GM19025 (cell line): ENCODE measurements at regions not wholly inside any gene's neighbourhood (a gene's known extent, or its start where the extent isn't known, plus 50 kb on each side); places are given as distances from the start of the nearest gene placed in this dataset.

Experiments used
- ATAC-seq: cut with Tn5 transposase; IDR thresholded peaks from one replicate; pipeline ENCODE4 v1.9.1; 2021; ENCODE audit warnings: mild to moderate bottlenecking, low read depth, moderate library complexity; ENCODE audit not compliant: unreplicated experiment

DNA sequence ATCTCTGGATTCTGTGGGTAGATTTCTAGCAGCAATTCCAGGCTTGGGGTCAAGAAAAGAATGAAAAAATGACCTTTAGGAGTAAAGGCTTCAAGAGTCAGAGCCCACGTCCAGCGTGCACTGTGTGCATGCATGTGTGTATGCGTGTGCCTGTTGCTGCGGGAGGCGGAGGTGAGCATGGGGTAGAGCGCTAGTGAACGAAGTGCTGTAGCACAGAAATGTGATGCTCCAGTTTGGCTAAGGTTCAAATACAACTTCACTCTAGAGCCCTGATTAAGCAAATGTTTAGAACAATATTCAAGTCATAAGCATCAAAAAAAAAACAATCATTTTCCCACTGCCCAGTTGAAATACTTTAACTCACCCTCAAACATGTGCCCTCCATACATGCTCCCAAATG is 403.9 kb downstream of the ZNF608 start:
- ATAC-seq, result no peak

DNA sequence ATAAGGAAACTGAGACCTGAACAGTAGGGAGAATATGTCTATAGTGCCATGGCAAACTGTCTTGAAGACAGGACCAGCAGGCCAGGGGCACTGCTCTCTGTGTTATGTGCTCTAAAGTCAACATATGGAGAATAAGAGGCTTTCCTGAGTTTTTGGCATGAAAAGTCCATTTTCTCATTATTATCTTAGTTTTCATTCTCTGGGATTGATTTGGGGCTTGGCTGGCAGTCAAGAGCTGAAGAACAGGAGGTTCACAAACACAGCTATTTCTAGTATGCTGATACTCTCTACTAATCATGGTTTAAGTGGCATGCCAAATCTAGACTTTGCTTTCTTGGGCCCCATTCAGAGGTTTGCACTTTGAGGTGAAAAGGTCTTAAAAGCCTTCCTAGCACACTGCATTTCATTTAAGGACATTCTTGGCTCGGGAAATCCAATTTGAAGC is 404.4 kb downstream of the ZNF608 start:
- no peak for ATAC-seq

DNA sequence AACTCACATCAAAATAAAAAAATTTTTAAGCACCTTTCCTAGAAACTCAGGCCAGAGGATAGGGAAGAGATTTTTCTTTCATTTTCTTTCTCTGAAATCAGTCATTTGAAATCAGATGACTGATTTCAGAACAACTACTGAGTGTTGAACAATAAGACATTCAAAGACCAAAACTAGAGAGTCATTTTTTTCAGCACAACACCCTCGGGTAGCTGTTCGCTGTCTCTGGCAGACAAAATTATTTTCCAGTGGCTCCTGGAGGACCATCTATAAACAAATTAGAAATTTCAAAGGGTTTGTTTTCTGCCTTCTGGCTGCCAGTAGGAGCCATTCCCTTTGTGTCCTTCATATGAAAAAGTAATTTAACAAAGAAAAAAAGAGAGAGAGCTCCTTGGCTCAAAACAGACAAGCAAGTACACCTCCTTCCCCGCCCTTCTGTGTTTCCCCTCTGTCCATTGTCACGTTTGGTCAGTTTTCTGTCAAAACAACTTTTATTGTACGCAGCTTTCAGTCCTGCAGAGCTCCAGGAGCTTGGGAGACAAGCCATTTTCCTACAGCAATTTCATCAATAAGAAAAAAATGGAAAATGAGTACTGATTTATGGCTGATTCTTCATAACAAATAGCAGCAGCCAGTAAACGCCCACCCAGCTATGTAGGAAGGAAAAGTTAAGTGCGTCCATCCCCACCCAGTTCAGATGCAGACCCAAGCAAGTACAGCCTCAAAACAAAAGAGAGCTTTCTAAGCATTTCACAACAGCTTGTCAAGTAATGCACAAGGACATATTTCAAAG is 405.2 kb downstream of the ZNF608 start:
- ATAC-seq, result no peak

DNA sequence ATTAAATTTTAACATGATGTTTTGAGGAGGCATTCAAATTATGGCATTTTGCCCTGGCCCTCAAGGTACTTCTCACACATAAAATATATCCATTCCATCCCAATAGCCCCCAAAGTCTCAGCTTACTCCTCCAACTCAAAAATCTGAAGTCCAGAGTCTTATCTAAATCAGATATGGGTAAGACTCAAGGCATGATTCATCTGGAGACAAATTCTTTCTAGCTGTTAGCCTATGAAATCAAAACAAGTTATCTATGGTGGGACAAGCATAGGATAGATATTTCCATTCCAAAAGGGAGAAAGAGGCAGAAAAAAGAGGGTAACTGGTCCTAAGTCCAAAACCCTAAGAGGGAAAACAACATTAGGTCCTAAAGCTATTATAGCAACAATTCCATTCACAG is 408.4 kb downstream of the ZNF608 start:
- ATAC-seq, result no peak

DNA sequence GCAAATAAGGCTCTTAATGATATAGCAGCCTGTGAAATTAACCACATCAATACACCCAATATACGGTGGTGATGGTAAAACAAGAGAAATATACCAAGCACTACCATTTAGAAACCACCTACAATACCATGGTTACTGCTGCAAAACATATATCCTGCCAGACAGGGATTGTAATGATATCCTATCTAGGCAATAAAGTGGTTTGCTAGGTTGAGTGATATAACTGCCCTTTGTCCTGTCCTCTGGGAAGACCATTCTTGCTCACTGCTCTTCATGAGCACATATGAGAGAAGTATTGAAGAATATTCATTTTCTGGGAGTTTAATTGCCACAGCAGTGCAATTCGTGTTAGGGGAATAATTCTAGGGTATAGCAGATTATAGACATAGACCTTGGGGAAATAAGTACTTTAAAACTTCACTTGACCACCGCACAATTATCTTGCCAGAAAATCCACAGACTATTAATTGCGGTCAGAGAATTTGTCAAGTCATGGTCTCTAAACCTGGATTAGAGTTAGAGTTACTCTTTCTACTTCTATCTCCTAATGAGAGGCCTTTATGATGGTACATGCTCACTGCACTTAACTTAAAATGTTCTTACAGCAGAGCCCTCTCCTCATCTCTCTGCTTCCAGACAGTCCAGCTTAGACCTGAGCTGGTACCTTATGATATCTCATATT is 413.0 kb downstream of the ZNF608 start:
- no peak for ATAC-seq

DNA sequence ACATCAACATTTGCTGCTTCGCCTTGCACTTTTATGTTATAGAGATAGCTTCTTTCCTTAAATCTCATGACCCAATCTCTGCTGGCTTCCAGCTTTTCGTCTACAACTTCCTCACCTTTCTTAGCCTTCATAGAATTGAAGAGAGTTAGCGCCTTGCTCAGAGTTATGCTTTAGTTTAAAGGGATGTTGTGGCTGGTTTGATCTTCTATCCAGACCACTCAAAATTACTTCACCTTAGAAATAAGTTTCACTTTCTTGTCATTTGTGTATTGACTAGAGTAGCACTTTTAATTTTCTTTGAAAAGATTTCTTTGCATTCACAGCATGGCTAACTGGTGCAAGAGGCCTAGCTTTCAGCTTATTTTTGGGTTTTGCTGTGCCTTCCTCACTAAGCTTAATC is 414.2 kb downstream of the ZNF608 start:
- no peak for ATAC-seq

DNA sequence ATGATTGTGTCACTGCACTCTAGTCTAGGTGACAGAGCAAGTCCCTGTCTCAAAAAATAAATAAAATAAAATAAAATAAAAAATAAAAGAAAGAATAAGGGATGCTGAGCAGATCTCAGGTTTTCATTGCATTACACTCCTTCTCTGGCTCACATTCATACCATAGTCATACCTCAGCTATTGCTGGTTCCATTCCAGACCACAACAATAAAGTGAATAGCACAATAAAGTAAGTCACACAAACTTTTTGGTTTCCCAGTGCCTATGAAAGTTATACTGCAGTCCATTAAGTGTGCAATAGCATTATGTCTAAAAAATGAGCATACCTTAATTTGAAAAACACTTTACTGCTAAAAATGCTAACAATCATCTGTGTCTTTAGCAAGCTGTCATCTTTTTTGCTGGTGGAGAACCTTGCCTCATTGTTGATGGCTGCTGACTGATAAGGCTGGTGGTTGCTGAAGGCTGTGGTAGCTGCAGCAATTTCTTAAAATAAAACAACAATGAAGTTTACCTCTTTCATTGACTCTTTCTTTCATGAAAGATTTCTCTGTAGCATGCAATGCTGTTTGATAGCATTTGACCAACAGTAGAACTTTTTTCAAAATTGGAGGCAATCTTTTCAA is 415.7 kb downstream of the ZNF608 start:
- no peak for ATAC-seq

DNA sequence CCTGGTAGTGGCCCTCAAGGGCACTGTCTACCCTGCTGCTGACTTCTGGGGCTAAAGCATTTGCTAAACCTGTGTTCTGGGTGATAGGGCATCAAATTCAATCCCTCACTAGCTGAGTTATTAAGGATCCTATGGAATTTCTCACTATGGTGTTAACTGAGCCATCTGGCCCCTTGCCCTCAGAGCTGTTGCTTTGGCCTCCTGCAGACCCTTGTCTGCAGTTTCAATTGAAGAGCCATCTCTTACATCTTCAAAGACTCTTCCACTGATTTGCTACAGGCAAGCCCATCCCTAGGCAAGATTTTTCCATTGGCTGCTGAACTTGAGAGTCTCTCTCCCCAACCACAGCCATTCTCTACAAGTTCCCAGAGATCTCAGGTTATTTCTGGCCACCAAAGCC is 418.2 kb downstream of the ZNF608 start:
- ATAC-seq, result no peak

DNA sequence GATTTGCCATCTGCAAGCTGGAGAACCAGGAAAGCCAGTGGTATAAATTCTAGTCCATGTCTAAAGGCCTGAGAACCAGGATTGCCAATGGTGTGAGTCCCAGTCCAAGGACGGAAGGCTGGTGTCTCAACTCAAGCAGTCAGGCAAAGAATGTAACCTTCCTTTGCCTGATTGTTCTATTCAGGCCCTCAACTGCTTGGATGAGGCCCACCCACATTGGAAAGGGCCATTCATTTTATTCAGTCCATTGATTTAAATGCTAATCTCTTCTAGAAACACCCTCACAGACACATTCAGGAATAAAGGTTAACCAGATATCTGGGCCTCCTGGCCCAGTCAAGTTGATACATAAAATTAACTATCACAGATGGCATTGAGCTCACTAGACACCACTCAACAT is 427.8 kb downstream of the ZNF608 start:
- ATAC-seq, result no peak

DNA sequence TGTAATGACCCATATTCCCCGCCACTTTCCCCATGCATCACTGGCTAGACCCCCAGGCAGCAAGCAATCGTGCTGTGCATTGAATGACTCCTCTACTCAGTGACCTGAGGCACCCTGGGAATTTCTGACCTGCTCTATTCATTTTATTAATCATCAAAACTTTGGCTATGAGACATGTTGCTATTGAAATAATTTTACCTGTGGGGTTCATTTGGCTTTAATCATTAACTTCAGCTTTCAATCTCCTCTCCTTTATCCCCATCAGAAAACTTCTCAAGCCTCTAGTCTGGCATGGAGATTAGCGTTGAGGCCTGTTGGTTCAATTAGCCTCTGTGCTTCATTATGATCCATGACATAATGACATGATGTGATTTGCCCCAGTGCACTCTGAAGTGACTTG is 429.0 kb downstream of the ZNF608 start:
- ATAC-seq, result no peak

DNA sequence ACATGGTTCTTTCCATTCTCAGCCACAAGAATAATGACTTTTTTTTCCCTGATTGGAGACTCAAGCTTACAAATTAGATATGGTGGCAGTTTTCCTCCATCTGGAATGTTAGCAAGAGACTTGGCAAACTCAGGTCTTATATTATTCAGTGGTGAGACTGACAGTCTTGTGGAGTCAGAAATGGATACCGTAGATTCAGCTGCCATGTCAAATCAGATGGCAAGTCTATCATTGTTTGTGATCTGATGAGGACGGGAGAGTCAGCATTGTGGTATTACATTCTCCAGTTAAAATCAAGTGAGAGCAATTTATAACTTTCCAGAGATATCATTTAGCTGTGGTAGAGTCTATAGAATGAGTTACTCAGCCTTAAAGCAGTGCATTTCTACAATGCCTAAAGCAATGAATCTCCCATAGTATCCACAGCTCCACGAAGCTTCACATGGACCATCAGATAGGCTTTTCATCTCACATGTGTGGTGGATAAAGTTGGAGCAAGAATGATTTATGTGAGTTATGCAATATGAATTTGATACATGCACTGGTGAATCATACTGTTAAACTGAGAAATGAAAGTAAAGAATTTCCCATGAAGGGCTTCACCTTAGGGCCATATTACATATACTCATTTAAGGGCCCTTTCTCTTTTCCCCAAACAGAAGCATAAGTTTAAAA is 430.6 kb downstream of the ZNF608 start:
- no peak for ATAC-seq

DNA sequence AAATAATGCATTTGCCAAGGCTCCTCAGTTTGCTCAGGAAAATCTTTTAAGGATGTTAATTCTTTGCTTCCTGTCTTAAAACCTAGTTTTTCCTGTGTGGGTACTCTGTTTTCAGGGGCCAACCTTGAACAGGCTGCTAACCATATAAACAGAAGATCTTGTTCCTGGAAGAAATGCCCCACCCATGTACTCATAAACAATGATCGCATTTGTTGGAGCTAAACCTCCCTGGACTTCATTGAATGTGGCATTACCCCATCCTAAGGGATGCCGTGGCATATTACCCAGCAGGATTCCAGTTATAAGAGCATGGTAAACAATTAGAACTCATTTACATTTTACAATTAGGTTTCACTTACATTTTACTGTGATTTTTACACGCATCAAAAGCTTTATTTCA is 436.0 kb downstream of the ZNF608 start:
- ATAC-seq, result no peak

DNA sequence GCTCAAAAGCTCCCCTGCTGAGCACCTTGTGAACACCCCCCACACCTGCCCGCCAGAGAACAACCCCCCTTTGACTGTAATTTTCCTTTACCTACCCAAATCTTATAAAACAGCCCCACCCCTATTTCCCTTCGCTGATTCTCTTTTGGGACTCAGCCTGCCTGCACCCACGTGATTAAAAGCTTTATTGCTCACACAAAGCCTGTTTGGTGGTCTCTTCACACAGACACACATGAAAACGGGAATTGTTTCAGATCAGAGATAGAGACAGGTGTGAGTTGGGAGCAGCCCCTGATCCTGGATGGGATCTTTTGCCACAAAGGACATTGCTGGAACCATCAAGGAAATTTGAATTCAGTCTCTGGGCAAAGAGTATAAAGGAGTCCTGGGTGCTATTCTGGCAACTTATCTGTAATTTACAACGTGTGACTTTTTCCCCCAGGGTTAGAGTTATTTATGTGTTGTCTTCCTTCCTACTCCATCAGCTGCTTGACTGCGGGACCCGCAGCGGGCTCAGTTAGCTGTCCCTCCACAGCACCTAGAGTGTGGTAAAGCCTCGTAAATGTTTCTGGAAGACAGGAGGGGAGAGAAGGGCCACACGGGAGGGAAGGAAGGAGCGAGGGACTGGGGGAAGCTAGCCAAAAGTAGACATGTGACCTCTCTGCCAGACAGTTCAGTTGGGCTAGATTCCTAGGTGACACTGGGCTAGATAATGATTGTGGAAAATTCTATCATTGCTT is 437.0 kb downstream of the ZNF608 start:
- ATAC-seq, result no peak

DNA sequence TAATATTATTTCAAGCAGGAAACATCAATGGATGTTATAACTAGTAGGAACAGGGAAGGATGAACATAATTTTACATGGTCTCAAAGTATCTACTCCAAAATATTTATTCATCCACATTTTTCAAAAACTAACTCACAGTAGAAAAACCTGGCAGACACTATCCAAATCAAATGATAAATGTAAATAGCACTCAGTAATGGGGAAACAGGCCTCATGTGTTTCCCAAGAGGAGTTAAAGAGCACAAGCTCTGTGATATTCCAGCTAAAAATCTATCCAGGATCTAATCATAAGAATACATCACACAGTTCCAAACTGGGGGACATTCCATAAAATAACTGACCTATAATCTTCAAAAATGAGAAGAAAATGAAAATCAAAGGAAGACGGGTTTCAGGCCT is 443.1 kb downstream of the ZNF608 start:
- ATAC-seq, result no peak

DNA sequence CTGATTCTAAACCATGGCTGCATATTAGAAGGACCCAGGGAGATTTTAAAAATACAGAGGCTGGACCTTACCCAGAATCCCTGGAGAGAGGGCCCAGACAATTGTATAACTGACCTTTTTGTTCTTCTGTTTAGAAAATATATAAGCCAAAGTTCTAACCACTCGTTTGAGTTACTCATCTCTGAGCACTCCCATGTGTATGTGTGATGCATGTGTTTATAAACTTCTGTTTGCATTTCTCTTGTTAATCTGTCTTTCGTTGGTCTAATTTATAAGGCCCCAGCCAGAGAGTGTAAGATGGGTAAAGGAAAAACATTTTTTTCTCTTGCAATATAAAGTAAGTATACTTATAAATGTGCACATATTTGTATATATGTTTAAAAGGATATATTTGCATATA is 443.9 kb downstream of the ZNF608 start:
- ATAC-seq, result no peak

DNA sequence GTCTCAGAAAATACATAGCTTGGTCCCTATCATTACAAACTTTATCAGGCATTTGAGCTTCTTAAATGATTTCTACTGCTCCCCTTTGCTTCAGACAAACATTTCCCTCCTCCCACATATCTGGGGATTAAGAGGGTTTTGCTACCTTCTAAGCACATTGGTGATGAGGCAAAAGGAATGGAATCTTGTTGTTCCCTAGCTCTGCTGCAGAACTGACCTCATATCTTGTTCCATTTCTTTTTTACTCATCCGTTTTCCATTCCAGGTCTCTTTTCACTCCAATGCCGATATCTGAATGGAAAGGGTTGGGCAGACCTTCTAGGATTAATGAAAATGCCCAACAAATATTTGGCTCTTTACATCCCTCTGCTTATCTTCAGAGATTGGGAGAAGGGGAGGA is 444.6 kb downstream of the ZNF608 start:
- ATAC-seq, result no peak

DNA sequence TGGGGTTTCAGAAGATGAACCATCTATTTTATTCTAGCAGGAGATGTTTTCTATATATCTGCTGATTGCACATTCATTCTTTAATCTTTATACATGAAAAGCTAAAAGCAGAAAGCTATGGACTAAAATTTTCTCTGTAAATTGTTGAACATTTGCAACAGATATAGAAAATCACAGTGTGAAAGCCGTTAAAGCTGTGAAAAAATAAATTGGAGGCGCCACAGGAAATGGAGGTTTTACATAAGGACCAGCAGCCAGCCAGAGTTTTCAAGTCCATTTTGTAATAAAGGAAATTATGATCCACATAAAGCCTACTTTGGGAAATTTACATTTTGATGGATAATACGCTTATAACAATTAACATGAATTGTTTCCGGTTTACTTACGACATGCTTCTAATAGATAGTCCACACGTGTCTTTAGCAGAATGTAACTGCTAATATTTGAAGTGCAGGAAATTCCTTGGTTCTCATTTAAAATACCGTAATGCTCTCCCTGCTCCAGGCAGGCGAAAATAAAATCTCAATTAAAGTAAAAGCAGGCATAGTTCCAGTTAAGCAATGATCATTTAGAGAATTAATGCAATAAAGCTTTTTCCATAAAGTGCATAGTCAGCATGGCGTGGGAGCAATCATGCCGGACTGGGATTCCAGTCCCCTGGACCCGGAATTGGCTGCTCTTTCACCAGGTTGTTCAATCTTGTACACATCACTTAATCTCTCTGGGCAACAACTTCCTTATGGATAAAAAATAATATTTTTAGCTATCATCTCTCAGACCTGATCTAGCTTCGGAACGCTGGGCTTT is 445.4 kb downstream of the ZNF608 start:
- no peak for ATAC-seq

DNA sequence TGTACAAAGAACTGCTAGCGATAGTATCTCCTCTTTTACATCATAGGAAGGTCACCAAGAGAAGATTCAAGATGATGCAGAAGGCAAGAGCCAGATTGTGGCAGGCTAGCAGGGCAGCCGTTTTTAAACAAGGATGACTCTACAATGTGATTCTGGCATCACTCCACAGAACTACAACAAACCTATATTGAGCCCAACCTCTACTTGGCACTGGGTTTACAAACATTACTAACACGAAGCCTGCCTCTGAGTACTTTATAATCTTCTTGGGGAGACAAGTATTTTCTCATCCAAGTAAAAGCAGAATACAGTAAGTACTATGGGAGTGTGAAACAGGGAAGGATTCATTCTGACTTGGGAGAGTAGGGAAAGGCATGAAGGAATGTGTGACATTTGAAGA is 448.6 kb downstream of the ZNF608 start:
- no peak for ATAC-seq

DNA sequence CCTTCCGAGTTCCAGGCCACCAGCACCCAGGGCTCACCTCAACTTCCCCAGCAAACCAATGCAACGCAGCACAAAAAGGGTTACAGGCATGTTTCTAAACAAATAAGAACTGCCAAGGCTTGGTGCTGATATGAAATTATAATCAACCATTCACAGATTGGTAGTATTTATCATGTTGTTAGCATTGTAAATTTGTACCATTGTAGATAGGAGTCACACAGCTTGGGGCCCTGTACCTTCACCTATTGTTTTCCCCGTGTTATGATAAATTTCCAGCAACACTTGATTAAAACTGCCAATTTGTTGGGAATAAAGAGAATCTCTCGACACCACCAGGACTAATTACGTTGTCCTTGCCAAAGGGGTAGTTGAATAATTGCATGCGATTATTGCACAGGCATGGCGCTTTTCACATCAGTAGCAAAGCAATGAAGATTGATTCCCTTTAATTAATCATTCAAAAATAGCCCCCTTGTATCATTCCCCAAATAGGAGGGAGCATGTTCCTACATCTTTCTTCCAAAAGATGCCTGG is 454.1 kb downstream of the ZNF608 start:
- ATAC-seq, result no peak
